ENCODE measurements at regions not wholly inside any gene's neighbourhood (a gene's known extent, or its start where the extent isn't known, plus 50 kb on each side); places are given as distances from the start of the nearest gene placed in this dataset.
"Not testable (repeated sequence)": the region's sequence is repeated elsewhere in the genome, so short reads cannot be mapped to it uniquely, and the experiment has no call there.

GRCh38 chr16:33913601-33914000 is 454.2 kb downstream of the TP53TG3F start:
- DNase-seq; H3K27me3 ChIP-seq (ENCODE audit: control insufficient read depth in 3 of 3, insufficient read depth in 3 of 3, low read length in 3 of 3); FAIRE-seq; H3K27ac ChIP-seq (ENCODE audit: low read depth in 1 of 3, low read length in 2 of 3); H3K4me1 ChIP-seq (ENCODE audit: control insufficient read depth in 3 of 3, insufficient read depth in 2 of 3, low read depth in 1 of 3, low read length in 2 of 3); H3K9me3 ChIP-seq (ENCODE audit: control insufficient read depth in 2 of 2, insufficient read depth in 1 of 2, low read depth in 1 of 2, low read length in 1 of 2); H3K36me3 ChIP-seq (ENCODE audit: control insufficient read depth in 3 of 3, insufficient read depth in 2 of 3, low read depth in 1 of 3, low read length in 3 of 3); H3K4me3 ChIP-seq (ENCODE audit: low read depth in 1 of 3, low read length in 3 of 3): not testable (repeated sequence)
- WGBS, 3 donors, result 74 to 92% (median 87%) methylated on average over 3 of the region's 4 CpGs

- H3K4me3 ChIP-seq (ENCODE audit: low read depth in 1 of 3, low read length in 3 of 3); FAIRE-seq; H3K36me3 ChIP-seq (ENCODE audit: control insufficient read depth in 3 of 3, insufficient read depth in 2 of 3, low read depth in 1 of 3, low read length in 3 of 3); H3K9me3 ChIP-seq (ENCODE audit: control insufficient read depth in 2 of 2, insufficient read depth in 1 of 2, low read depth in 1 of 2, low read length in 1 of 2); H3K27ac ChIP-seq (ENCODE audit: low read depth in 1 of 3, low read length in 2 of 3); H3K27me3 ChIP-seq (ENCODE audit: control insufficient read depth in 3 of 3, insufficient read depth in 3 of 3, low read length in 3 of 3); H3K4me1 ChIP-seq (ENCODE audit: control insufficient read depth in 3 of 3, insufficient read depth in 2 of 3, low read depth in 1 of 3, low read length in 2 of 3); DNase-seq: not testable (repeated sequence)
- 44 to 50% (median 45%) methylated on average over 4 to 5 of the region's 18 CpGs for WGBS, 3 donors
These were observed 461.5 kb downstream of the TP53TG3F start for GRCh38 chr16:33920761-33921545.

GRCh38 chr16:33922914-33923313 is 463.5 kb downstream of the TP53TG3F start:
- WGBS, 3 donors, result 82 to 97% (median 83%) methylated on average over 8 to 10 of the region's 10 CpGs
- H3K27me3 ChIP-seq (ENCODE audit: control insufficient read depth in 3 of 3, insufficient read depth in 3 of 3, low read length in 3 of 3); FAIRE-seq; H3K4me3 ChIP-seq (ENCODE audit: low read depth in 1 of 3, low read length in 3 of 3); H3K9me3 ChIP-seq (ENCODE audit: control insufficient read depth in 2 of 2, insufficient read depth in 1 of 2, low read depth in 1 of 2, low read length in 1 of 2); H3K27ac ChIP-seq (ENCODE audit: low read depth in 1 of 3, low read length in 2 of 3); H3K36me3 ChIP-seq (ENCODE audit: control insufficient read depth in 3 of 3, insufficient read depth in 2 of 3, low read depth in 1 of 3, low read length in 3 of 3); DNase-seq; H3K4me1 ChIP-seq (ENCODE audit: control insufficient read depth in 3 of 3, insufficient read depth in 2 of 3, low read depth in 1 of 3, low read length in 2 of 3): not testable (repeated sequence)

GRCh38 chr16:33928026-33928425 is 468.6 kb downstream of the TP53TG3F start:
- H3K4me3 ChIP-seq (ENCODE audit: low read depth in 1 of 3, low read length in 3 of 3); H3K4me1 ChIP-seq (ENCODE audit: control insufficient read depth in 3 of 3, insufficient read depth in 2 of 3, low read depth in 1 of 3, low read length in 2 of 3); H3K9me3 ChIP-seq (ENCODE audit: control insufficient read depth in 2 of 2, insufficient read depth in 1 of 2, low read depth in 1 of 2, low read length in 1 of 2); H3K27me3 ChIP-seq (ENCODE audit: control insufficient read depth in 3 of 3, insufficient read depth in 3 of 3, low read length in 3 of 3); FAIRE-seq; H3K36me3 ChIP-seq (ENCODE audit: control insufficient read depth in 3 of 3, insufficient read depth in 2 of 3, low read depth in 1 of 3, low read length in 3 of 3); H3K27ac ChIP-seq (ENCODE audit: low read depth in 1 of 3, low read length in 2 of 3); DNase-seq: not testable (repeated sequence)
- WGBS, 3 donors, result 95 to 100% (median 95%) methylated on average over 7 to 37 of the region's 39 CpGs

- not testable (repeated sequence) for H3K4me3 ChIP-seq (ENCODE audit: low read depth in 1 of 3, low read length in 3 of 3); DNase-seq; H3K36me3 ChIP-seq (ENCODE audit: control insufficient read depth in 3 of 3, insufficient read depth in 2 of 3, low read depth in 1 of 3, low read length in 3 of 3); H3K27ac ChIP-seq (ENCODE audit: low read depth in 1 of 3, low read length in 2 of 3); H3K4me1 ChIP-seq (ENCODE audit: control insufficient read depth in 3 of 3, insufficient read depth in 2 of 3, low read depth in 1 of 3, low read length in 2 of 3); H3K9me3 ChIP-seq (ENCODE audit: control insufficient read depth in 2 of 2, insufficient read depth in 1 of 2, low read depth in 1 of 2, low read length in 1 of 2); H3K27me3 ChIP-seq (ENCODE audit: control insufficient read depth in 3 of 3, insufficient read depth in 3 of 3, low read length in 3 of 3); FAIRE-seq
- WGBS, 3 donors, result 70 to 86% (median 85%) methylated on average over 8 to 9 of the region's 11 CpGs
These were observed 472.8 kb downstream of the TP53TG3F start for GRCh38 chr16:33932191-33932590.

GRCh38 chr16:33933039-33933438 is 473.6 kb downstream of the TP53TG3F start:
- not testable (repeated sequence) for H3K4me3 ChIP-seq (ENCODE audit: low read depth in 1 of 3, low read length in 3 of 3); FAIRE-seq; H3K27me3 ChIP-seq (ENCODE audit: control insufficient read depth in 3 of 3, insufficient read depth in 3 of 3, low read length in 3 of 3); DNase-seq; H3K9me3 ChIP-seq (ENCODE audit: control insufficient read depth in 2 of 2, insufficient read depth in 1 of 2, low read depth in 1 of 2, low read length in 1 of 2); H3K4me1 ChIP-seq (ENCODE audit: control insufficient read depth in 3 of 3, insufficient read depth in 2 of 3, low read depth in 1 of 3, low read length in 2 of 3); H3K36me3 ChIP-seq (ENCODE audit: control insufficient read depth in 3 of 3, insufficient read depth in 2 of 3, low read depth in 1 of 3, low read length in 3 of 3); H3K27ac ChIP-seq (ENCODE audit: low read depth in 1 of 3, low read length in 2 of 3)
- WGBS, 3 donors, result 76 to 93% (median 82%) methylated on average over 4 to 5 of the region's 6 CpGs

GRCh38 chr16:33935766-33936165 is 476.4 kb downstream of the TP53TG3F start:
- not testable (repeated sequence) for H3K9me3 ChIP-seq (ENCODE audit: control insufficient read depth in 2 of 2, insufficient read depth in 1 of 2, low read depth in 1 of 2, low read length in 1 of 2); DNase-seq; H3K36me3 ChIP-seq (ENCODE audit: control insufficient read depth in 3 of 3, insufficient read depth in 2 of 3, low read depth in 1 of 3, low read length in 3 of 3); H3K27ac ChIP-seq (ENCODE audit: low read depth in 1 of 3, low read length in 2 of 3); H3K4me3 ChIP-seq (ENCODE audit: low read depth in 1 of 3, low read length in 3 of 3); H3K4me1 ChIP-seq (ENCODE audit: control insufficient read depth in 3 of 3, insufficient read depth in 2 of 3, low read depth in 1 of 3, low read length in 2 of 3); FAIRE-seq; H3K27me3 ChIP-seq (ENCODE audit: control insufficient read depth in 3 of 3, insufficient read depth in 3 of 3, low read length in 3 of 3)
- 84 to 95% (median 87%) methylated on average over 7 to 13 of the region's 13 CpGs for WGBS, 3 donors

- not testable (repeated sequence) for FAIRE-seq
These were observed 478.7 kb downstream of the TP53TG3F start for GRCh38 chr16:33938097-33938496.

GRCh38 chr16:33961536-33961935 is 502.1 kb downstream of the TP53TG3F start:
- FAIRE-seq, result not testable (repeated sequence)
- 0 to 40% methylated on average over 1 to 4 of the region's 7 CpGs; no CpG with 5 or more reads in 1 of the 3 donors for WGBS, 3 donors

More at GRCh38 chr16:33938097-33938496, 478.7 kb downstream of the TP53TG3F start:
- not testable (repeated sequence) for H3K4me1 ChIP-seq (ENCODE audit: control insufficient read depth in 3 of 3, insufficient read depth in 2 of 3, low read depth in 1 of 3, low read length in 2 of 3); H3K27me3 ChIP-seq (ENCODE audit: control insufficient read depth in 3 of 3, insufficient read depth in 3 of 3, low read length in 3 of 3); H3K9me3 ChIP-seq (ENCODE audit: control insufficient read depth in 2 of 2, insufficient read depth in 1 of 2, low read depth in 1 of 2, low read length in 1 of 2); H3K27ac ChIP-seq (ENCODE audit: low read depth in 1 of 3, low read length in 2 of 3); H3K4me3 ChIP-seq (ENCODE audit: low read depth in 1 of 3, low read length in 3 of 3); H3K36me3 ChIP-seq (ENCODE audit: control insufficient read depth in 3 of 3, insufficient read depth in 2 of 3, low read depth in 1 of 3, low read length in 3 of 3); DNase-seq
- WGBS, 3 donors, result 30 to 43% (median 40%) methylated on average over 7 to 11 of the region's 16 CpGs

More at GRCh38 chr16:33961536-33961935, 502.1 kb downstream of the TP53TG3F start:
- H3K9me3 ChIP-seq (ENCODE audit: control insufficient read depth in 2 of 2, insufficient read depth in 1 of 2, low read depth in 1 of 2, low read length in 1 of 2); H3K36me3 ChIP-seq (ENCODE audit: control insufficient read depth in 3 of 3, insufficient read depth in 2 of 3, low read depth in 1 of 3, low read length in 3 of 3); H3K4me1 ChIP-seq (ENCODE audit: control insufficient read depth in 3 of 3, insufficient read depth in 2 of 3, low read depth in 1 of 3, low read length in 2 of 3); H3K4me3 ChIP-seq (ENCODE audit: low read depth in 1 of 3, low read length in 3 of 3); DNase-seq; H3K27me3 ChIP-seq (ENCODE audit: control insufficient read depth in 3 of 3, insufficient read depth in 3 of 3, low read length in 3 of 3); H3K27ac ChIP-seq (ENCODE audit: low read depth in 1 of 3, low read length in 2 of 3): not testable (repeated sequence)
